ENCODE measurements at regions not wholly inside any gene's neighbourhood (a gene's known extent, or its start where the extent isn't known, plus 50 kb on each side); places are given as distances from the start of the nearest gene placed in this dataset.

DNA sequence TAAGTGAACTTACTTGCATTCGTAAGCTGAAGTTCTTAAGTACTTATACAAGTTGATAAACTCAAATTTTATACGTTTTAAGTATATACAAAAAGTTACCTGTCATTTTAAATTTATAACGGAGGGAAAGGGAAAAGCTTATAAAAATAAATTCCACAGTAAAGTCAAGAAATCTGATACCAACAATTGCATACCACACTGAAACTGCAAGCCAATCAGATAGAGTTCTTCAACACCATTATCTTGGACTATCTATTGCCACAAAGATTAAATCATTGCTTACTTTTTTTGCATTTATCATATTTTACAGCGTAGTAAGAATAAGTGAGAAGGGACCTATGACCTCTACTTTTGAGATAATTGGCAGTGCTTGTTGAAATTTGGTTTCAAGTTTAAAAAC lies 386.7 kb downstream of the TFAP2A start:
- no peak for DNase-seq

- no peak for DNase-seq
Observed at GRCh38 chr6:10019851-10020250, 395.0 kb downstream of the TFAP2A start.

- no peak for DNase-seq
Observed at GRCh38 chr6:10014557-10014956, 400.3 kb downstream of the TFAP2A start.

DNA sequence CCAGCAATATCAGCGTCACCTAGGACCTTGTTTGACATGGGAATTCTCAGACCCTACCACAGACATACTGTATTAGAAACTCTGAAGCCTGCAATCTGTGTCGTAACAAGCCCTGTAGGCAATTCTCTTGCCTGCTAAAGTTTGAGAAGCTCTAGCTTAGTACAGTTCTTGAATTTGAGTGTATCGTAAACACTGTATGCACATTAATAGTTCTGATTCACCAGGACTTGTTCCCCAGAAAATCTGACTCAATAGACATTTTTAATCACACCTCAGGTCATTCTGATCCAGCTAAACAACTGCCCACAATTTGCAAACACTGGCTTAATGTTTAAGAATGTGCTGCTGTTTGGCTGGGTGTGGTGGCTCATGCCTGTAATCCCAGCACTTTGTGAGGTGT lies 414.3 kb downstream of the TFAP2A start:
- no peak for DNase-seq

GRCh38 chr6:9999796-10000195 lies 415.1 kb downstream of the TFAP2A start:
- DNase-seq: no peak

GRCh38 chr6:9986273-9986672 lies 428.6 kb downstream of the TFAP2A start:
- no peak for DNase-seq

DNA sequence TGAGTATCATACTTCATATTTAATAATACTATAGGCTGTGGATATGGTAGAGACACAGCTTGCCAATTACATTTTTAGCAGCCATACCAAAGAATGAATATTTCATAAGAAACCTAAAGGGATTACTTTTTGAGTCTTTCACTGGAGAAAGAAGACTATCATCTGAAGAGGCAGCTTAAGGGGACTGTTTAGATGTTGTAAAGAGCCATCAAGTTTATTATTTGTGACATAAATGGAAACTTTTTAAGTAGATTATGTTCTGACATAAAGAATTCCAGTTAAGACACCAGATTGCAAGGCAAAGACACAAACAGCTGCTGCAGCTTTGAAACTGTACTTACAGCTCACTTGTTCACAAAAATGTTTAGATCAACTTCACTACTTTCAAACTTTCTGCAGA lies 429.4 kb downstream of the TFAP2A start:
- DNase-seq: no peak

- no peak for DNase-seq
Observed at GRCh38 chr6:9984607-9985006, 430.3 kb downstream of the TFAP2A start.

DNA sequence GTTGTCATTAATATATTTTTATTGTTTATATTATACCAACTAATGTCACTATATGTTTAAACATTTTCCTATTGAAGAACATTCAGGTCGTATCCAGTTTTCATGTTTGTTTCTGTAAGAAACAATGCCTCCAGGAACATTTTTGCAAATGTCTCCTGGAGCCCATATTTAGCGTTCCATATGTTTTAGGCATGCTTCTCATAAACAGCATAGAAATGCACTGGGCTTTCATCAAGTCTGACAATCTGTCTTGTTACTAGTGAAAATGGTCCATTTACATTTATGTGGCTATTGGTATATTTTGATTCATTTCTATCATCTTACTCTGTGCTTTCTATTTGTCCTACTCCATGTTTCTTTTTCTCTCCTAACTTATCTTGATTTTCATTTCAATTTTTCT lies 431.7 kb downstream of the TFAP2A start:
- no peak for DNase-seq

- DNase-seq: no peak
Observed at GRCh38 chr6:9982215-9982614, 432.7 kb downstream of the TFAP2A start.

DNA sequence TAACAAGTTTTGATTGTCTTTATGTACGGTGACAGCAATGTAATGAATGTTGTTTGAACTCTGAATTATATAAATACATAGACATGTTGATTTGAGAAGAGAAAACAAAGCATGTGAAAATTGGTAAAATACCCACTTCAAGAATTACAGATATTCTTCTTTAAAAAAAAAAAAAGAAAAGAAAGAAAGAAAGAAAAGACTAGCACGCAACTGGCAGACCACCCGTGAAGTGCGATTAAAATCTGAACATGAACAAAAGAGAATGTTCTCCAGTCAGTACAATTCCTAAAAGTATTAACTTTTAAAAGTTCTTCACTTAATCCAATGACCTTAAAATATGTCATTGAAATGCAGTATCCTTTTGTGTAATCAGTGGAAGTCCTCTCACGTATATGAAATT lies 434.9 kb downstream of the TFAP2A start:
- no peak for DNase-seq

GRCh38 chr6:9978480-9978879 lies 436.4 kb downstream of the TFAP2A start:
- DNase-seq: no peak

- no peak for DNase-seq
Observed at GRCh38 chr6:9977411-9977810, 437.5 kb downstream of the TFAP2A start.

GRCh38 chr6:9961646-9962045 lies 453.2 kb downstream of the TFAP2A start:
- DNase-seq: no peak

DNA sequence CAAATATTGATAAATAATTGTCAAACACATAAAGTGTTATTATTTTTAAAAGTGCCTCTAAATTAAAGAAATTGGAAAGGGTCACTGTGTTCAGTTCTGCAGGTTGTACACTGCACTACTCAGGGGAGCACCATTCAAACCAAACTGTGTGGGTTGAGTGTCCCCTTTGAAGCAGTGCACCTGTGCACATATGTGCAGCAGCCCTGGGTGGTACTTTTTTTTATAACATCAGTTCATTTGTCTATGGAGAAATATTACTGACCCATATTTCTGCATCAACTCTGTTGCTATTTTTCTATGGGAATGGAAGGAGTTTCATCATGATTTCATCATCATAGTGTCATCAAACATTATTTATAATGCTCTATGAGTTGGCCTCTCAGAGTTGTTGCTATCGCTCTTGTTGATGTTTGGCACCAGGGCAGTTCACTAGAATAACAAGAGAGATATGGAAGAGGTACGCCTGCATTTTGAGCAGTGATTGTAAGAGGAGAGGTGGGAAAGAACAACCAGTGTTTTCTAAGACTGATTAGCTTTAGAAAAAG lies 457.6 kb downstream of the TFAP2A start:
- no peak for DNase-seq

DNA sequence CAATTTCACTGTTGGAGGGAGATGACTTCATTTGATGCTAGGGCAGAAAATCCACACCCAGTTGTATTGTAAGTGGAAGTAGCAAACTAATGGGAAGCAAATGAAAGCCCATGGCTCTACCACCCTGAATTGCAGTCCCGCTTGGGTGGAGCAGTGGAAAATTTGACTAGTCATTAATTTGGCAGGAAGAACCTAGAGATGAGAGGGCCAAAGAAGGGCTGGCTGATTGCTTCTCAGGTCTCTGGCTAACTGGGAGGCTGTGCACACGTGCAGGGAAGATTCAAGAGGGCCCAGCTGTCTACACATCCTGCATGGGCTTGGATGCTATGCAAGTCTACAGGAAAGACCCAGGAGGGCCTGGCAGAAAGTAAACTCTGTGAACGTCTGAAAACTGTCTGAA lies 466.2 kb downstream of the TFAP2A start:
- DNase-seq: no peak

- DNase-seq: no peak
Observed at GRCh38 chr6:9943986-9944385, 470.9 kb downstream of the TFAP2A start.

DNA sequence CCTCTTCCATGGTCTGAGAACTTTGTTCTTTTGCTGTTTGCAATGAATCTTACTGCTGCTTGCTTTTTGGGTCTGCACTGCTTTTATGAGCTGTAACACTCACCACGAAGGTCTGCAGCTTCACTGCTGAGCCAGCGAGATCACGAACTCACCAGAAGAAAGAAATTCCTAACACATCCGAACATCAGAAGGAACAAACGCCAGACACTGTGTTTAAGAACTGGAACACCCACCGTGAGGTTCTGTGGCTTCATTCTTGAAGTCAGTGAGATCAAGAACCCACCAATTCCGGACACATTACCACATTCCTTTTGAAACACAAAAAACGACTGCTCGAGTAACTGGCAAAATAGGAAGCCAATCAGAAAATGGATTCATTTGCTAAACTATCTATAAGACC lies 471.8 kb downstream of the TFAP2A start:
- no peak for DNase-seq

GRCh38 chr6:9942131-9942530 lies 472.7 kb downstream of the TFAP2A start:
- no peak for DNase-seq

GRCh38 chr6:9938801-9939200 lies 476.1 kb downstream of the TFAP2A start:
- DNase-seq: no peak

GRCh38 chr6:9937031-9937763 lies 477.7 kb downstream of the TFAP2A start:
- DNase-seq: no peak

- no peak for DNase-seq
Observed at GRCh38 chr6:9936551-9936950, 478.3 kb downstream of the TFAP2A start.

DNA sequence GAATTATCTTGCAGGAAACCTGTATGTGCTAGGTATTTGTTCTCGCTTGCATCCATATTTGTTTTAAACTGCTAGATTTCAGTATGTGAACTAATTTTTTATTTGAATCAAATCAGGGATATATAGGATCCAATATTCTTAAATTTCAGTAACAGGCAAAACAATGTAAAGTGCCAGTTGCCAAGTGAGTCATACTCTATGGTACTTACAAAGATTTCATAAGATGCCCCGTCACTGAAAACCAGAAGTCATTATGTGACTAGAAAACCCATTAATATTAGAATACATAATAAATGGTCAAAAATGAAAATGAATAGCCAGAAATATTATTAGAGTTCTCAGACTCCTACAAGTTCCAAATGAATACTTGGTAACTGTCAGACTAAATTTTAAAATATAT lies 481.2 kb downstream of the TFAP2A start:
- no peak for DNase-seq

- no peak for DNase-seq
Observed at GRCh38 chr6:9927275-9927674, 487.6 kb downstream of the TFAP2A start.

DNA sequence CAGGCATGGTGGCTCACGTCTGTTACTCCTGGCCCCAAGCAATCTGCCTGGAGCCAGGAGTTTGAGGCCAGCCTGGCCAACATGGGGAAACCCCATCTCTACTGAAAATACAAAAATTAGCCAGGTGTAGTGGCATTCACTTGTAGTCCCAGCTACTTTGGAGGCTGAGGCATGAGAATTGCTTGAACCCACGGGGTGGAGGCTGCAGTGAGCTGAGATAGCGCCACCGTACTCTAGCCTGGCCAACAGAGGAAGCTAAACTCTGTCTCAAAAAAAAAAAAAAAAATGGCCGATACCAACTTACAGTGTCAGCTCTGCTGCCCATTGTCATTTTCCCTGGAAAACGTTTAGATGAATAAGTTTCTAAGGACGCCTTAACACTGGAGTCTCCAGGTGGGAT lies 489.9 kb downstream of the TFAP2A start:
- no peak for DNase-seq
